HL-60 (cell line): ENCODE measurements at regions not wholly inside any gene's neighbourhood (a gene's known extent, or its start where the extent isn't known, plus 50 kb on each side); places are given as distances from the start of the nearest gene placed in this dataset.

Experiments used
- CTCF ChIP-seq: IDR thresholded peaks from one replicate; pipeline ENCODE4 v1.5.1; 2011; ENCODE audit warnings: low read length, control low read depth, inconsistent platforms; ENCODE audit not compliant: insufficient read depth
- POLR2AphosphoS5 ChIP-seq: IDR thresholded peaks from 2 replicates; pipeline ENCODE4 v1.6.1; 2012; ENCODE audit warnings: low read depth

- TF ChIP-seq POLR2AphosphoS5 (no peak), CTCF (no peak)
Measured at GRCh38 chr13:79267560-79267959, 138.5 kb downstream of the RBM26 start.
